ENCODE measurements at regions not wholly inside any gene's neighbourhood (a gene's known extent, or its start where the extent isn't known, plus 50 kb on each side); places are given as distances from the start of the nearest gene placed in this dataset.

GRCh38 chr5:26553079-26553478 is 485.3 kb downstream of the CDH9 start:
- TF ChIP-seq CTCF (IDR thresholded peaks at IDR 0.05) (no peak), POLR2A (IDR thresholded peaks at IDR 0.05) (no peak), EP300 (IDR thresholded peaks at IDR 0.05) (no peak)

Data from sigmoid colon (tissue), 4 donors.